Fibroblast of skin of left quadriceps (primary cell): ENCODE measurements at regions not wholly inside any gene's neighbourhood (a gene's known extent, or its start where the extent isn't known, plus 50 kb on each side); places are given as distances from the start of the nearest gene placed in this dataset.
"Not testable (repeated sequence)": the region's sequence is repeated elsewhere in the genome, so short reads cannot be mapped to it uniquely, and the experiment has no call there.

Experiments used
- DNase-seq, 2 experiments: peaks; one replicate each; pipeline ENCODE4 v3.0.0-alpha.2; 2013; ENCODE audit warnings: low read depth in 2 of 2

GRCh38 chr16:75780669-75781068 is 54.4 kb upstream of the CPHXL start:
- DNase-seq, result no peak

- DNase-seq, result no peak
These were observed 55.5 kb upstream of the CPHXL start for GRCh38 chr16:75781683-75782343.

GRCh38 chr16:75787440-75787839 is 61.1 kb upstream of the CPHXL start:
- DNase-seq, result no peak

GRCh38 chr16:75789237-75789636 is 62.9 kb upstream of the CPHXL start:
- DNase-seq, result peak; percentile 22 to 23

- no peak for DNase-seq
These were observed 66.6 kb upstream of the CPHXL start for GRCh38 chr16:75792771-75793492.

- no peak for DNase-seq
These were observed 67.4 kb upstream of the CPHXL start for GRCh38 chr16:75793641-75794040.

- no peak for DNase-seq
These were observed 68.1 kb upstream of the CPHXL start for GRCh38 chr16:75794426-75794825.

GRCh38 chr16:75798714-75799113 is 72.4 kb upstream of the CPHXL start:
- DNase-seq, result no peak

- DNase-seq, result peak in 1 of 2 experiments; percentile 1
These were observed 75.0 kb upstream of the CPHXL start for GRCh38 chr16:75801307-75801706.

GRCh38 chr16:75803753-75804152 is 77.5 kb upstream of the CPHXL start:
- no peak for DNase-seq

- no peak for DNase-seq
These were observed 78.1 kb upstream of the CPHXL start for GRCh38 chr16:75804368-75804767.

- no peak for DNase-seq
These were observed 79.7 kb upstream of the CPHXL start for GRCh38 chr16:75805946-75806345.

GRCh38 chr16:75806487-75806886 is 80.2 kb upstream of the CPHXL start:
- no peak for DNase-seq

- no peak for DNase-seq
These were observed 84.1 kb upstream of the CPHXL start for GRCh38 chr16:75810342-75810741.

GRCh38 chr16:75811020-75811634 is 84.8 kb upstream of the CPHXL start:
- no peak for DNase-seq

- DNase-seq, result no peak
These were observed 92.2 kb upstream of the CPHXL start for GRCh38 chr16:75818491-75818890.

GRCh38 chr16:75820672-75821071 is 94.4 kb upstream of the CPHXL start:
- no peak for DNase-seq

GRCh38 chr16:75821117-75821516 is 94.8 kb upstream of the CPHXL start:
- DNase-seq, result no peak

GRCh38 chr16:75825750-75826149 is 99.5 kb upstream of the CPHXL start:
- DNase-seq, result not testable (repeated sequence)

GRCh38 chr16:75827372-75828038 is 101.2 kb upstream of the CPHXL start:
- DNase-seq, result not testable (repeated sequence)

- DNase-seq, result not testable (repeated sequence)
These were observed 107.1 kb upstream of the CPHXL start for GRCh38 chr16:75833385-75833784.

GRCh38 chr16:75836347-75837010 is 110.2 kb upstream of the CPHXL start:
- DNase-seq, result no peak
